GM12873 (cell line): ENCODE measurements at regions not wholly inside any gene's neighbourhood (a gene's known extent, or its start where the extent isn't known, plus 50 kb on each side); places are given as distances from the start of the nearest gene placed in this dataset.

Source experiments
- TF ChIP-seq, protein P1 (sequence below): IDR thresholded peaks from 2 replicates; pipeline ENCODE4 v1.5.1; 2012; ENCODE audit warnings: low read depth, mild to moderate bottlenecking, moderate library complexity, low read length, control low read depth; ENCODE audit not compliant: insufficient read depth; ENCODE audit errors: missing control alignments

DNA sequence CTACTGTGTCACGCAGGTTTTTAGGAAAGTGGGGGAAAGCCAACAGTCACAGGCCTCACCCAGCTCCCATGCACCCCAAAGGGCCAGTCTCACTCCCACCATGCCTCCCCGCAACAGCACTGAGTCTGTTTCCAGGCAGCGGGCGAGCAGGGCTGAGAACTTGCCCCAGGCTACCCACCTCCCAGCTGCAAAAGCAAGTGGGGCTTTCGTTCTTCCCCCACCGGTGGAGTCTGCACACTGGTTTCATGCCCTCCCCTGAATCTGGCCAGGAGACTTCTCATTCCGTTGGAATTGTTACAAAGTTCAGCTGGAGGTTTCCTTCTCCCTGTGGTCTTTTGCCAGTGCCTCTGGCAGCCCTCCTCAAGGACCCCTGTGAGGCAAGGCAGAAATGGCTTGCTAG is 53.6 kb upstream of the KCNJ15 start:
- TF ChIP-seq, protein P1, sequence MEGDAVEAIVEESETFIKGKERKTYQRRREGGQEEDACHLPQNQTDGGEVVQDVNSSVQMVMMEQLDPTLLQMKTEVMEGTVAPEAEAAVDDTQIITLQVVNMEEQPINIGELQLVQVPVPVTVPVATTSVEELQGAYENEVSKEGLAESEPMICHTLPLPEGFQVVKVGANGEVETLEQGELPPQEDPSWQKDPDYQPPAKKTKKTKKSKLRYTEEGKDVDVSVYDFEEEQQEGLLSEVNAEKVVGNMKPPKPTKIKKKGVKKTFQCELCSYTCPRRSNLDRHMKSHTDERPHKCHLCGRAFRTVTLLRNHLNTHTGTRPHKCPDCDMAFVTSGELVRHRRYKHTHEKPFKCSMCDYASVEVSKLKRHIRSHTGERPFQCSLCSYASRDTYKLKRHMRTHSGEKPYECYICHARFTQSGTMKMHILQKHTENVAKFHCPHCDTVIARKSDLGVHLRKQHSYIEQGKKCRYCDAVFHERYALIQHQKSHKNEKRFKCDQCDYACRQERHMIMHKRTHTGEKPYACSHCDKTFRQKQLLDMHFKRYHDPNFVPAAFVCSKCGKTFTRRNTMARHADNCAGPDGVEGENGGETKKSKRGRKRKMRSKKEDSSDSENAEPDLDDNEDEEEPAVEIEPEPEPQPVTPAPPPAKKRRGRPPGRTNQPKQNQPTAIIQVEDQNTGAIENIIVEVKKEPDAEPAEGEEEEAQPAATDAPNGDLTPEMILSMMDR: no peak

DNA sequence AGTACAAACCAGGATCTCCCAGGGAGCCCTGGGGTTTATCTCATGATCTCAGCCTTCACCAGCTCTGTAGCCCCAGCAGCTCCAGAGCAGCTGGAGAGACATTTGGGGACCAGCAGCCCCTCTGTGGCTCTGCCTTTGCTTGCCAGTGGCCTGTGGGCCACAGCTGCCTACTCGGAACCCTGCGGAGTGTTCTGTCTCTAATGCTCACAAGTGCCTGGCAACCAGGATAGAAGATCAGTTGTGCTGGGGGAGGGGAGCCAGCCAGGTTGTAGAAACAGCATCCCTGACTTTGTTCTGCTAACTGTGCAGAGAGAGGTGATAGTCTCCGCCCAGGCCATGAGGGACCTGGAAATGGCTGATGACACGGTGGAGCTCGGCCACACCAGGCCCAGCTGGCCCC is 50.9 kb upstream of the KCNJ15 start:
- TF ChIP-seq, protein P1: no peak

DNA sequence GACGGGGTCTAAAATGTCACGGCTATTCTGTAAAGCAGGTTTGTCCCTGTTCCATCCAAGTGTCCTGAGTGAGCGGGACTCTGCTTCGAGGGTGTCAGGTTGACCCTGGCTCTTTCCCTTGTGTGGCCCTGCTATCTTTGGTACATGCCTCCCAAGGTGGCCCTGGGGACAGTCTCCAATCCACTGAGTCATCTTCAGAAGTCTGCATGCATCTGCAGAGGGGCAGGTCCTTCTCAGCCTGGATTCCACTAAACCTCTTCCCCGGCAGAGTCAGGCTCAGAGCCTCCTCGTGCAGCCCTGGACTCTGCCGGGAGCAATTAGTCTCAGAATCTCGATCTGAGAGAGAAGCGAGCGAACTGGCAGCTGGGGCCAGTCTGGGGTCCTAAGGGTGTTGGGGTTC is 50.1 kb upstream of the KCNJ15 start:
- TF ChIP-seq, protein P1: no peak
